ENCODE measurements at regions not wholly inside any gene's neighbourhood (a gene's known extent, or its start where the extent isn't known, plus 50 kb on each side); places are given as distances from the start of the nearest gene placed in this dataset.
"Not testable (repeated sequence)": the region's sequence is repeated elsewhere in the genome, so short reads cannot be mapped to it uniquely, and the experiment has no call there.

DNA sequence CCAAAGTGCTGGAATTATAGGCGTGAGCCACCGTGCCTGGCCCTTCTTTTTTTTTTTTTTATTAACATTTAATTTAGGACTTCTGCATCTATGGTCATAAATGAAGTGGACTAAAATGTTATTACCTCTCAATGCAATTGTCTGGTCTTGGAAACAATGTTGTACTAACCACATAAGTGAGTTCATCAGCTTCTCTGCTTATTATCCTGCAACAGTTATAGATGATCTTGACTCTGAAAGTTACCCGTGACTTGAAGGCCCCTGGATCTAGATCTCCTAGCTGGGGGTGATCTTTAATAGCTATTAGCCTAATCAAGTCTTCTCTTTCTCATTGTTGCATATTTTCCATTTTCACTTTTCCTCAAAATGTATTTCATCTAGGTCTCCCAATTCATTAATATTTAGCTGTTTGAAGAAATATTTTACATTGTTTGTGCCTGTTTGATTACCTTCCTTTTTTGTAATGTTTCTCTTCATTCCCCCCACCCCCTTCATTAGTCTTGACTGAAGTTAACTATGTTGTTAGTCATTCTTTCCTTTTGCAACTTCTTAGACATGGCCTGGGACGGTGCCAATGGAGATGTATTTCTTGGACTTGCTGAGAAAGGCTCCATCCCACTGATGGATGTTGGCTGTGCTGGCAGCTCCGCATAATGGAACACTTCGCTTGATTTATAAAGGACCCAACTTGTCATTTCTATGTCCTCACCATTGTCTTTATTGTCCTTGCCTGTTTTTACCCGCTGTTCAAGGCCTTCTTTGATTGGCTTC, 141.6 kb upstream of the RIOK3 start:
- H3K4me1 Mint-ChIP-seq = peaks cover 0 to 14% (median 9%) of the 10 kb centered on the region in 3 donors
- H3K36me3 Mint-ChIP-seq = no peaks in the 10 kb centered on the region
- H3K4me3 Mint-ChIP-seq = no peak overlapping the region
- peak overlapping the region in 1 of 3 donors; percentile 65 for H3K27ac Mint-ChIP-seq
- H3K9me3 Mint-ChIP-seq = peaks cover 0 to 4% (median 0%) of the 10 kb centered on the region in 3 donors
- H3K27me3 Mint-ChIP-seq = no peaks in the 10 kb centered on the region

DNA sequence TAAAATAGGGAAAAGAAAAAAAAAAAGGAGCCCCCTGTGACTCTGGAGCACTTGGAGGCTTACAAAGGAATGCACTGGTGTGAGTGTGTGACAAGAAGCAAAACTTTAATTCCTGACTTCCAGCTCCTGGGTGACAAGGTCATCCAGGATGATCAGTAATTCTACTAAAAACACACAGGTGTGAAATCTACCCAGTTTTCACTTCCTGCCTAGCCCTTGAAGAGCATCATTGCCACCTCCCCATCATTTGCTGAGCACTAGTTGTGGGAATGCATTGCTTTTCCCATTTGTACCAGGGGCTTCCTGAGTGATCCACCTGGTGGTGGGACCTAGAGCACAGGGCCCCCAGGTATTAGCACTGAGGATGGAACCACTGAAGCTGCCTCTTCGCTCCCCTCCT, 139.7 kb upstream of the RIOK3 start:
- Mint-ChIP-seq H3K9me3 (peaks cover 0 to 4% (median 0%) of the 10 kb centered on the region in 3 donors), H3K27me3 (no peaks in the 10 kb centered on the region), H3K4me1 (peaks cover 0 to 6% (median 5%) of the 10 kb centered on the region in 3 donors), H3K4me3 (no peak overlapping the region), H3K27ac (no peak overlapping the region), H3K36me3 (no peaks in the 10 kb centered on the region)

- Mint-ChIP-seq H3K4me3 (no peak overlapping the region), H3K27ac (no peak overlapping the region), H3K36me3 (no peaks in the 10 kb centered on the region), H3K27me3 (no peaks in the 10 kb centered on the region), H3K4me1 (peaks cover 0 to 3% (median 2%) of the 10 kb centered on the region in 3 donors), H3K9me3 (peaks cover 0 to 4% (median 0%) of the 10 kb centered on the region in 3 donors)
These were observed 138.4 kb upstream of the RIOK3 start for GRCh38 chr18:23314672-23315071.

- no peaks in the 10 kb centered on the region for H3K27me3 Mint-ChIP-seq
- H3K4me3 Mint-ChIP-seq = no peak overlapping the region
- H3K27ac Mint-ChIP-seq = no peak overlapping the region
- H3K9me3 Mint-ChIP-seq = peaks cover 0 to 4% (median 0%) of the 10 kb centered on the region in 3 donors
- peaks cover 4% of the 10 kb centered on the region for H3K36me3 Mint-ChIP-seq
- H3K4me1 Mint-ChIP-seq = peaks cover 8 to 10% (median 9%) of the 10 kb centered on the region in 3 donors
These were observed 136.8 kb upstream of the RIOK3 start for GRCh38 chr18:23316316-23316715.

DNA sequence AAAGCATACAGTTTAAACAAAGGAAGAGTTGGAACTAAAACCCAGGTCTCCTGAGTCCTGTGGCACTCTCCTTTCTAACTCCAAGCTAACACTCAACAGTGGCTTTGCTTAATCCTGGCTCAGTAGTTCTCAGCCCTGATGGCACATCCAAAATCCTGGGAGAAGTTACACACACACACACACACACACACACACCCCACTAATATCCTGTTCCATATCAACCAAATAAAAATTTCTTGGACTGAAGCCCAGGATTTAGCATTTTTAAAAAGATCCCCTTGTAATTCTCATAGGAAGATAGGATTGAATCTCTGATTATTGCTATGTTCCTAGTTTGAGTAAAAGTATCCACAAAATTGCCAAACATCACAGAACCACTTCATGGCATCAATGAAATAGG, 136.1 kb upstream of the RIOK3 start:
- Mint-ChIP-seq H3K4me3 (no peak overlapping the region), H3K9me3 (peaks cover 0 to 4% (median 0%) of the 10 kb centered on the region in 3 donors), H3K27me3 (no peaks in the 10 kb centered on the region), H3K36me3 (peaks cover 6% of the 10 kb centered on the region), H3K27ac (peak overlapping the region in 1 of 3 donors; percentile 44), H3K4me1 (peaks cover 9 to 11% (median 10%) of the 10 kb centered on the region in 3 donors)

- peaks cover 0 to 4% (median 0%) of the 10 kb centered on the region in 3 donors for H3K9me3 Mint-ChIP-seq
- no peak overlapping the region for H3K27ac Mint-ChIP-seq
- peaks cover 10 to 14% (median 11%) of the 10 kb centered on the region in 3 donors for H3K4me1 Mint-ChIP-seq
- H3K36me3 Mint-ChIP-seq = peaks cover 6% of the 10 kb centered on the region
- H3K27me3 Mint-ChIP-seq = no peaks in the 10 kb centered on the region
- H3K4me3 Mint-ChIP-seq = no peak overlapping the region
These were observed 135.0 kb upstream of the RIOK3 start for GRCh38 chr18:23317975-23318675.

GRCh38 chr18:23320709-23321236, 132.3 kb upstream of the RIOK3 start:
- Mint-ChIP-seq H3K36me3 (peaks cover 9% of the 10 kb centered on the region), H3K4me1 (peaks cover 9 to 14% (median 13%) of the 10 kb centered on the region in 3 donors), H3K27ac (no peak overlapping the region), H3K4me3 (peak overlapping the region in 1 of 4 donors; percentile 61), H3K27me3 (no peaks in the 10 kb centered on the region), H3K9me3 (no peaks in the 10 kb centered on the region)

GRCh38 chr18:23321996-23322395, 131.1 kb upstream of the RIOK3 start:
- H3K36me3 Mint-ChIP-seq = peaks cover 14% of the 10 kb centered on the region
- H3K9me3 Mint-ChIP-seq = no peaks in the 10 kb centered on the region
- H3K27me3 Mint-ChIP-seq = no peaks in the 10 kb centered on the region
- no peak overlapping the region for H3K27ac Mint-ChIP-seq
- peaks cover 11 to 14% (median 13%) of the 10 kb centered on the region in 3 donors for H3K4me1 Mint-ChIP-seq
- no peak overlapping the region for H3K4me3 Mint-ChIP-seq

DNA sequence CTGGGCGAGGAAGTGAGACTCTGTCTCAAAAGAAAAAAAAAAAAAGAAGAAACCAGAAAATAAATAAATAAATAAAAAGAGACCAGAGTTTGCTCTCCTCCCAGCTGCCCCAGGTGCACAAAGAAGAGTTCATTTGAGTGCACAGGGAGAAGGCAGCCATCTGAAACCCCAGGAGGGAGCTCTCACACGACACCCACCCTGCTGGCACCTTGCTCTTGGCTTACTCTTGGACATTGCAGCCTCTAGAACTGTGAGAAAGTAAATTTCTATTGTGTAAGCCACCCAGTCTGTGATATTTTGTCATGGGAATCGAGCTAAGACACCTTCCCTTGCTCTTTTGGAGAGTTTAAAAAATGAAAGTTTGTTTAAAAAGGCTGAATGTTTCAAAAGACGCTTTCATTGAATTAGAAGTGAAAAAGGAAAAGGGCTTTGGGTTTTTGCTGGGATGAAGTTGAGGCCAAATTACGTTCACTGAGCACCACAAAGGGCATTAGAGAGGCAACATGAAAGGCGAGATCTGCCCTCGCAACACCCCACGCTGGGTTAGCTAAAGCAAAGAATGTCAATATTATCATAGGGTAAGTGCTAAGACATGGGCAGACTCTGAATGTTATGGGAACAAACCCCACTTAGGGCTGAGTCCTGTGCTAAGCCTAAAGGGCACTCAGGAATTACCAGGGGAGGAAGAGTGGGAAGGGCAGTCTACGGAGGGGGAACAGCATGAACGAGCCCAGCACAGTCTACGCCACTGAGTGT, 128.9 kb upstream of the RIOK3 start:
- Mint-ChIP-seq H3K36me3 (peaks cover 21% of the 10 kb centered on the region), H3K4me1 (peaks cover 11 to 16% (median 14%) of the 10 kb centered on the region in 3 donors), H3K27me3 (no peaks in the 10 kb centered on the region), H3K9me3 (no peaks in the 10 kb centered on the region), H3K4me3 (no peak overlapping the region), H3K27ac (no peak overlapping the region)

DNA sequence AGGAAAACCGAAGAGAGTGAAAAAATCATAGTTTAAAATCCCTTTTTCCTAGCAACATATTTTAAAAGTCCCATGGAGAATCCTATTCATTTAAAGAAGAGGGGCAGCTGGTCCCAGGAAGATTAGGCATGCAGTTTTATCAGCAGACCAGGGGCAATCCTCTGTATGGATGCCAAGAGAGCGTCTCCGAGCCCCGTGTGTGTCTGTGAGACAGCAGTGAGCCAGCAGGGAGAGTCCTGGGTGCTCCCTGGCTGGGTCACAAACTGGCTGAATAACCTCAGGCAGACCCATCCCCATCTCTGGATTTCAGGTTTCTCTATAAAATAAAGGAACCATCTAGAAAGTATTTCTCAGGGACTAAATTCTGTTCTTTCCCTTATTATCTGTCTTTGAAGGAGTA, 128.2 kb upstream of the RIOK3 start:
- Mint-ChIP-seq H3K4me3 (no peak overlapping the region), H3K9me3 (peaks cover 0 to 3% (median 2%) of the 10 kb centered on the region in 3 donors)

GRCh38 chr18:23329671-23330070, 123.4 kb upstream of the RIOK3 start:
- H3K36me3 Mint-ChIP-seq = peaks cover 21% of the 10 kb centered on the region
- H3K4me1 Mint-ChIP-seq = peaks cover 12 to 14% (median 12%) of the 10 kb centered on the region in 3 donors
- H3K4me3 Mint-ChIP-seq = peak overlapping the region in 1 of 4 donors; percentile 5
- not testable (repeated sequence) for H3K27ac Mint-ChIP-seq, H3K27me3 Mint-ChIP-seq, H3K9me3 Mint-ChIP-seq

More for the DNA sequence above, 128.2 kb upstream of the RIOK3 start:
- Mint-ChIP-seq H3K27me3 (peaks cover 2% of the 10 kb centered on the region), H3K36me3 (peaks cover 21% of the 10 kb centered on the region), H3K4me1 (peaks cover 13 to 17% (median 16%) of the 10 kb centered on the region in 3 donors), H3K27ac (no peak overlapping the region)

- Mint-ChIP-seq H3K36me3 (peaks cover 23% of the 10 kb centered on the region), H3K4me1 (peaks cover 12 to 14% (median 12%) of the 10 kb centered on the region in 3 donors), H3K4me3 (peak overlapping the region in 2 of 4 donors; percentile 5 to 65), H3K27ac (peak overlapping the region in 1 of 3 donors; percentile 24), H3K27me3 (peaks cover 4% of the 10 kb centered on the region), H3K9me3 (peaks cover 0 to 3% (median 2%) of the 10 kb centered on the region in 3 donors)
These were observed 122.7 kb upstream of the RIOK3 start for GRCh38 chr18:23330423-23330822.

DNA sequence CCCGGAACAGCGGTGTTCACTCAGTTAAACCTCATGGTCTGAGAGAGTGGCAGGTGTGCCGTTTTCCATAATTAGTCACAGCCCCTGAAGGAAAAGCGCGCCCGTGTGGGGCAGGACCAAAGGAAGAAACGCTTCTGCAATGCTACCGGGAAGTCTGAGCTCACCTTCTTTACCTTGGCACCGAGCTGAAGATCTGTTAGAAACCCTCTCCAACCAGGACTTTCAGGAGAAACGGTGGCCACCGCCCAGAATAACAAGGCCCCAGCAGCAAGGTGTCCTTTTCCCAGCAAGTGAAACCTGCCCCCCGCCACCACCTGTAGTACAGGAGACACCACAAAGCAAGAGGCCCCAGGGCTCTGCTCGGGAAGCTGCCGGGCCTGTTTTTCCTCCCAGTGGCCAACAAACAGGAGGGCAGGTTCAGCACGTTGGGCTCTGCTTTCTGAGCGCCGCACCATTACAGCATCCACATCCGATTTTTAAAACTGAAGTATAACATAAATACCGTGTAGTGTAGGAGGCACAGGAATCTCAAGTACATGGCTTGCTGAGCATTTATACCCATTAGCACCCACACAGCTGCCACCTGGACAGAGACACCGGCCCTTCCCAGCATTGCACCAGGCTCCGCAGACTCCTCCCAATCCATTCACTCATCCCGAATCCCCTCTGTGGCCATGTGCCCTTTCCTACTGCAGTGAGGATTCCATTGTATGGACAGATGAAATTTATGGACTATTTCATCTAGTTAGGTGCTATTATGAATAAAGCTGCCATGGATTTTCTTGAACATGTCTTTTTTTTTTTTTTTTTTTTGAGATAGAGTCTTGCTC, 121.8 kb upstream of the RIOK3 start:
- Mint-ChIP-seq H3K4me1 (peaks cover 12 to 14% (median 12%) of the 10 kb centered on the region in 3 donors), H3K27me3 (peaks cover 4% of the 10 kb centered on the region), H3K9me3 (peaks cover 0 to 3% (median 2%) of the 10 kb centered on the region in 3 donors), H3K27ac (no peak overlapping the region), H3K36me3 (peaks cover 23% of the 10 kb centered on the region), H3K4me3 (peak overlapping the region in 1 of 4 donors; percentile 80)

DNA sequence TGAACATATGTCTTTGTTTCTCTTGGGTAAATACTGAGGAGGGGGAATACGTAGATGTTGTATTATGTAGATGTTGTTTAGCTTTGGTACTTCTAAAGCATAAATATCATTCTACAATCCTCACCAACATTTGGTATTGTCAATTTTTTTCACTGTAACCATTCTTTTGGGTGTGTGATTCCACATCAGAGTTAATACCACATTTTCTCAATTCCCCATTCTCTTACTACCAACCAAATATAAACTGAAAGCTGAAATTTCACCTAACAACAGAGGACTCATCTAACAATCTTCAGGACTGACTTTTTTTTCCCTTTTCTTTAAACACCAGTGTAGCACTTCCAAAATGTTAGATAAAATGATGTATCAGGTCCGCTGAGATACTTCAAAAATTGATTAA, 120.7 kb upstream of the RIOK3 start:
- Mint-ChIP-seq H3K9me3 (peaks cover 0 to 3% (median 2%) of the 10 kb centered on the region in 3 donors), H3K27me3 (peaks cover 4% of the 10 kb centered on the region), H3K36me3 (peaks cover 19% of the 10 kb centered on the region), H3K4me1 (peaks cover 10 to 14% (median 12%) of the 10 kb centered on the region in 3 donors), H3K4me3 (no peak overlapping the region), H3K27ac (no peak overlapping the region)
